Right ventricle myocardium inferior (tissue), 1 donor: ENCODE measurements at regions not wholly inside any gene's neighbourhood (a gene's known extent, or its start where the extent isn't known, plus 50 kb on each side); places are given as distances from the start of the nearest gene placed in this dataset.
"Not testable (repeated sequence)": the region's sequence is repeated elsewhere in the genome, so short reads cannot be mapped to it uniquely, and the experiment has no call there.

Experiments used
- ATAC-seq: fragments of 200-7000 bp; cut with Tn5 transposase; one replicate; pipeline ENCODE4 v1.9.1; 2020; ENCODE audit warnings: mild to moderate bottlenecking, moderate library complexity
- DNase-seq: peaks from one replicate; pipeline ENCODE4 v3.0.0; 2021; ENCODE audit errors: missing footprints
- intact Hi-C: fragments of 100-400 bp; cut with DNase I; formaldehyde crosslinking; loops from one replicate; pipeline ENCODE4 v1.11.0; 2022
- donor health status: DM: no; HTN: yes; CAD: no; lungs with severe emphysema.

- intact Hi-C loops, DNase-seq, ATAC-seq: not testable (repeated sequence)
Observed at GRCh38 chrX:67213686-67214085, 330.1 kb upstream of the AR start.

- DNase-seq: no peak
- no peak for ATAC-seq
- intact Hi-C loops: no loop called here
Observed at GRCh38 chrX:67207912-67208311, 335.9 kb upstream of the AR start.

- peak; percentile 6 for DNase-seq
- intact Hi-C loops: no loop called here
Observed at GRCh38 chrX:67159437-67159836, 384.4 kb upstream of the AR start.

GRCh38 chrX:67114635-67115034, 429.2 kb upstream of the AR start:
- intact Hi-C loops: no loop called here
- no peak for ATAC-seq
- DNase-seq: no peak

More at GRCh38 chrX:67159437-67159836, 384.4 kb upstream of the AR start:
- ATAC-seq: no peak

- intact Hi-C loops: no loop called here
- DNase-seq (no peak), ATAC-seq (no peak)
Observed at GRCh38 chrX:67105758-67106116, 438.1 kb upstream of the AR start.

- ATAC-seq (peak; percentile 59), DNase-seq (no peak)
- intact Hi-C loops: no loop called here
Observed at GRCh38 chrX:67104982-67105757, 438.7 kb upstream of the AR start.

GRCh38 chrX:67100031-67100884, 443.6 kb upstream of the AR start:
- DNase-seq (no peak), ATAC-seq (no peak)
- intact Hi-C loops: no loop called here

- DNase-seq (no peak), ATAC-seq (no peak)
- intact Hi-C loops: no loop called here
Observed at GRCh38 chrX:67094061-67094460, 449.8 kb upstream of the AR start.

GRCh38 chrX:67050760-67051159, 411.9 kb upstream of the EDA2R start:
- no peak for ATAC-seq
- intact Hi-C loops: no loop called here
- DNase-seq: no peak

GRCh38 chrX:67044866-67045265, 406.0 kb upstream of the EDA2R start:
- intact Hi-C loops: no loop called here
- no peak for ATAC-seq
- DNase-seq: no peak

- intact Hi-C loops: no loop called here
- ATAC-seq: no peak
- no peak for DNase-seq
Observed at GRCh38 chrX:67044029-67044653, 405.3 kb upstream of the EDA2R start.

GRCh38 chrX:67004451-67004850, 365.6 kb upstream of the EDA2R start:
- ATAC-seq: no peak
- intact Hi-C loops: no loop called here
- DNase-seq: no peak

- DNase-seq: no peak
- intact Hi-C loops: no loop called here
- no peak for ATAC-seq
Observed at GRCh38 chrX:66994729-66995128, 355.9 kb upstream of the EDA2R start.

- ATAC-seq, DNase-seq, intact Hi-C loops: not testable (repeated sequence)
Observed at GRCh38 chrX:66992077-66992476, 353.2 kb upstream of the EDA2R start.

GRCh38 chrX:66988331-66988730, 349.5 kb upstream of the EDA2R start:
- DNase-seq (no peak), ATAC-seq (no peak)
- intact Hi-C loops: no loop called here

GRCh38 chrX:66961665-66962064, 322.8 kb upstream of the EDA2R start:
- no peak for ATAC-seq
- no peak for DNase-seq
- intact Hi-C loops: no loop called here

- intact Hi-C loops: no loop called here
- no peak for DNase-seq
- no peak for ATAC-seq
Observed at GRCh38 chrX:66931713-66932112, 292.8 kb upstream of the EDA2R start.

GRCh38 chrX:66930516-66930915, 291.6 kb upstream of the EDA2R start:
- DNase-seq, intact Hi-C loops: not testable (repeated sequence)

GRCh38 chrX:66920296-66920695, 281.4 kb upstream of the EDA2R start:
- intact Hi-C loops: no loop called here
- no peak for DNase-seq
- no peak for ATAC-seq

More at GRCh38 chrX:66930516-66930915, 291.6 kb upstream of the EDA2R start:
- ATAC-seq: not testable (repeated sequence)
